ENCODE measurements at regions not wholly inside any gene's neighbourhood (a gene's known extent, or its start where the extent isn't known, plus 50 kb on each side); places are given as distances from the start of the nearest gene placed in this dataset.
"Not testable (repeated sequence)": the region's sequence is repeated elsewhere in the genome, so short reads cannot be mapped to it uniquely, and the experiment has no call there.

GRCh38 chr13:60214213-60215055 lies 50.7 kb upstream of the DIAPH3 start:
- DNase-seq = no peak

GRCh38 chr13:60220072-60220471 lies 56.3 kb upstream of the DIAPH3 start:
- DNase-seq = no peak

- DNase-seq = no peak
These were observed 57.9 kb upstream of the DIAPH3 start for GRCh38 chr13:60221581-60221980.

- DNase-seq = no peak
These were observed 62.8 kb upstream of the DIAPH3 start for GRCh38 chr13:60226507-60226906.

GRCh38 chr13:60227158-60227557 lies 63.4 kb upstream of the DIAPH3 start:
- DNase-seq = no peak

GRCh38 chr13:60229708-60230272 lies 66.1 kb upstream of the DIAPH3 start:
- DNase-seq = no peak

GRCh38 chr13:60230593-60230992 lies 66.9 kb upstream of the DIAPH3 start:
- DNase-seq = no peak

- no peak for DNase-seq
These were observed 78.4 kb upstream of the DIAPH3 start for GRCh38 chr13:60242043-60242595.

GRCh38 chr13:60244381-60244780 lies 80.7 kb upstream of the DIAPH3 start:
- no peak for DNase-seq

- not testable (repeated sequence) for DNase-seq
These were observed 87.7 kb upstream of the DIAPH3 start for GRCh38 chr13:60251419-60251818.

GRCh38 chr13:60258349-60258748 lies 94.6 kb upstream of the DIAPH3 start:
- DNase-seq = no peak

GRCh38 chr13:60260440-60260839 lies 96.7 kb upstream of the DIAPH3 start:
- DNase-seq = no peak

- no peak for DNase-seq
These were observed 98.0 kb upstream of the DIAPH3 start for GRCh38 chr13:60261432-60262351.

- DNase-seq = no peak
These were observed 101.8 kb upstream of the DIAPH3 start for GRCh38 chr13:60265566-60265965.

GRCh38 chr13:60267498-60268202 lies 103.9 kb upstream of the DIAPH3 start:
- DNase-seq = peak; percentile 24

- DNase-seq = no peak
These were observed 104.5 kb upstream of the DIAPH3 start for GRCh38 chr13:60268203-60268555.

- no peak for DNase-seq
These were observed 110.3 kb upstream of the DIAPH3 start for GRCh38 chr13:60273971-60274527.

- DNase-seq = no peak
These were observed 110.9 kb upstream of the DIAPH3 start for GRCh38 chr13:60274655-60275054.

- no peak for DNase-seq
These were observed 111.5 kb upstream of the DIAPH3 start for GRCh38 chr13:60275208-60275607.

- DNase-seq = not testable (repeated sequence)
These were observed 116.5 kb upstream of the TDRD3 start for GRCh38 chr13:60280524-60280923.

- DNase-seq = no peak
These were observed 114.8 kb upstream of the TDRD3 start for GRCh38 chr13:60282186-60282585.

GRCh38 chr13:60282708-60283107 lies 114.3 kb upstream of the TDRD3 start:
- DNase-seq = no peak
